ENCODE measurements at regions not wholly inside any gene's neighbourhood (a gene's known extent, or its start where the extent isn't known, plus 50 kb on each side); places are given as distances from the start of the nearest gene placed in this dataset.

DNA sequence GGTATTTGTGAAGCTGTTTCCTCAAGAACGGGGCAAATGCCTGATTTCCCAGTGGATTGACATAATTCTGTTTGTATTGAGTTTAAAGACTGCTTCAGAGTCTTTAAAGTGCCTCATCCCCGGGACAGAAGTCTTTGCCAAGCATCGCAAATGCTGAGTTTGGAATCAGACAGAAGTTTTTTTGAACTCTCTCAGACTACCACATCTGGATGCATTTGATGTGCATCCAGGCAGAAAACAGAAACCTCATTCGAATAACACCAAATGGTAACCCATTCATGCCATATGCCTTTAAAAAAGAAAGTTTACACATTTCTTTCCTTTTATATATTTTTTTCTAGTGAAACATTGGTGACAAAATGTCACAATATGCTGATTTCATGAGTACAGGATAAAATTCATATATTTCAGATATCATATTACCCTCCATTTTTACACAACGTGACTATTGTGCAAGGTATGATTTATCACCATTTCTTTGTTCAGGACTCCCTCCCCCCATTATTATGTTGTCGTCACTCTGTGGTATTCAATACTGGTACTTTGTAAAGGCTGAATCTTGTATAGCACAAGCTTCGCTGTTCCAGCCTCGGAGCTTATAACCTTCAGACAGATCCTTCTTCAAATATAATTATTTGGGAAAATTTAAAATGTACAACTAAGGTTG is 91.1 kb downstream of the ZNF608 start:
- Histone ChIP-seq H3K27ac (ENCODE audit: low read depth in 1 of 2, low read length in 2 of 2) (no peak overlapping the region), H3K4me1 (ENCODE audit: control insufficient read depth in 1 of 2, insufficient read depth in 2 of 2, low read length in 2 of 2) (peaks cover 38 to 40% of the 10 kb centered on the region in 2 donors), H3K9me3 (replicated peaks in 1 of 2; ENCODE audit: control insufficient read depth in 1 of 2, insufficient read depth in 1 of 2, low read length in 2 of 2) (no peaks in the 10 kb centered on the region), H3K9ac (ENCODE audit: insufficient read depth, low read length, poor library complexity, severe bottlenecking) (no peak overlapping the region), H3K36me3 (replicated peaks in 1 of 2; ENCODE audit: control insufficient read depth in 1 of 2, insufficient read depth in 2 of 2, low read length in 2 of 2) (no peaks in the 10 kb centered on the region), H3K4me3 (replicated peaks in 1 of 3; ENCODE audit: low read depth in 2 of 3, low read length in 3 of 3) (no peak overlapping the region), H3K79me2 (ENCODE audit: insufficient read depth, low read length) (no peaks in the 10 kb centered on the region), H3K4me2 (replicated peaks; ENCODE audit: extremely low read depth, low read length, poor library complexity, severe bottlenecking) (no peak overlapping the region), H4K20me1 (ENCODE audit: insufficient read depth, low read length) (peaks cover 8% of the 10 kb centered on the region), H3K27me3 (ENCODE audit: control insufficient read depth in 2 of 2, insufficient read depth in 2 of 2, low read length in 2 of 2) (peaks cover 73 to 78% of the 10 kb centered on the region in 2 donors), H2AFZ (ENCODE audit: insufficient read depth, low read depth, low read length, poor library complexity, severe bottlenecking) (no peak overlapping the region)
- Mint-ChIP-seq H3K4me1 (peaks cover 31% of the 10 kb centered on the region), H3K27ac (no peak overlapping the region), H3K27me3 (ENCODE audit: low read depth in 3 of 3) (peaks cover 13 to 38% (median 14%) of the 10 kb centered on the region in 3 donors), H3K36me3 (peaks cover 0 to 12% of the 10 kb centered on the region in 2 donors), H3K4me3 (no peak overlapping the region), H3K9me3 (peaks cover 0 to 5% (median 0%) of the 10 kb centered on the region in 7 donors)
- no peak for DNase-seq
- intact Hi-C loops (cut with micrococcal nuclease) = no loop called here
- TF ChIP-seq, protein P1, sequence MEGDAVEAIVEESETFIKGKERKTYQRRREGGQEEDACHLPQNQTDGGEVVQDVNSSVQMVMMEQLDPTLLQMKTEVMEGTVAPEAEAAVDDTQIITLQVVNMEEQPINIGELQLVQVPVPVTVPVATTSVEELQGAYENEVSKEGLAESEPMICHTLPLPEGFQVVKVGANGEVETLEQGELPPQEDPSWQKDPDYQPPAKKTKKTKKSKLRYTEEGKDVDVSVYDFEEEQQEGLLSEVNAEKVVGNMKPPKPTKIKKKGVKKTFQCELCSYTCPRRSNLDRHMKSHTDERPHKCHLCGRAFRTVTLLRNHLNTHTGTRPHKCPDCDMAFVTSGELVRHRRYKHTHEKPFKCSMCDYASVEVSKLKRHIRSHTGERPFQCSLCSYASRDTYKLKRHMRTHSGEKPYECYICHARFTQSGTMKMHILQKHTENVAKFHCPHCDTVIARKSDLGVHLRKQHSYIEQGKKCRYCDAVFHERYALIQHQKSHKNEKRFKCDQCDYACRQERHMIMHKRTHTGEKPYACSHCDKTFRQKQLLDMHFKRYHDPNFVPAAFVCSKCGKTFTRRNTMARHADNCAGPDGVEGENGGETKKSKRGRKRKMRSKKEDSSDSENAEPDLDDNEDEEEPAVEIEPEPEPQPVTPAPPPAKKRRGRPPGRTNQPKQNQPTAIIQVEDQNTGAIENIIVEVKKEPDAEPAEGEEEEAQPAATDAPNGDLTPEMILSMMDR (IDR thresholded peaks at IDR 0.05) = no peak
- WGBS (ENCODE audit: insufficient coverage) = 100% methylated on average over 2 of the region's 8 CpGs

DNA sequence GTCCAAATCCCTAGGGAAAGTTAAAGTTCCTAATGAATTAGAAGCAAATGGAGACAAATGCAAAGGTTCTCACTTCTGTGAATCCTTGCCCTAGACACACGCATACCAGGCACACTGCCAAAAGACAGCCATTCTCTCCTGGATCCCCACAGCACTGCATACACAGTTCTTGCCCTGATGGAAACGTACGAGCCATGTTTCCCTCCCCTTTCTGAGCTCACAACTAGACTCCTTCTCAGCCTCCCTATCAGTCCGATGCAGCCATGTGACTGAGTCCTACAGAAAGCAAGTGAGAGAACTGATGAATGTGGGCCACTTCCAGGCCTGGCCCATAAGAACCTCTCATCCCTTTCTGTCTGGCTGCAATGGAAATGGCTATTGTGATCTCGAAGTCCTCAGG is 92.0 kb downstream of the ZNF608 start:
- H3K9ac ChIP-seq (ENCODE audit: insufficient read depth, low read length, poor library complexity, severe bottlenecking) = no peak overlapping the region
- H4K20me1 ChIP-seq (ENCODE audit: insufficient read depth, low read length) = peaks cover 16% of the 10 kb centered on the region
- WGBS (ENCODE audit: insufficient coverage) = 90% methylated on average over 3 of the region's 5 CpGs
- intact Hi-C loops (cut with micrococcal nuclease) = loop anchor here in 1 of 2 donors (5.0 kb wide), 1 partner anchor 203 kb away; no protein-coding TSS in a partner anchor
- no peak overlapping the region for H3K4me3 ChIP-seq (replicated peaks in 1 of 3; ENCODE audit: low read depth in 2 of 3, low read length in 3 of 3)
- H3K9me3 Mint-ChIP-seq = peaks cover 0 to 5% (median 0%) of the 10 kb centered on the region in 7 donors
- TF ChIP-seq, protein P1 (IDR thresholded peaks at IDR 0.05) = no peak
- no peak overlapping the region for H2AFZ ChIP-seq (ENCODE audit: insufficient read depth, low read depth, low read length, poor library complexity, severe bottlenecking)
- peaks cover 41 to 42% of the 10 kb centered on the region in 2 donors for H3K4me1 ChIP-seq (ENCODE audit: control insufficient read depth in 1 of 2, insufficient read depth in 2 of 2, low read length in 2 of 2)
- H3K9me3 ChIP-seq (replicated peaks in 1 of 2; ENCODE audit: control insufficient read depth in 1 of 2, insufficient read depth in 1 of 2, low read length in 2 of 2) = no peaks in the 10 kb centered on the region
- H3K4me3 Mint-ChIP-seq = no peak overlapping the region
- no peak overlapping the region for H3K4me2 ChIP-seq (replicated peaks; ENCODE audit: extremely low read depth, low read length, poor library complexity, severe bottlenecking)
- H3K79me2 ChIP-seq (ENCODE audit: insufficient read depth, low read length) = no peaks in the 10 kb centered on the region
- peaks cover 11 to 43% (median 22%) of the 10 kb centered on the region in 3 donors for H3K27me3 Mint-ChIP-seq (ENCODE audit: low read depth in 3 of 3)
- H3K27ac ChIP-seq (ENCODE audit: low read depth in 1 of 2, low read length in 2 of 2) = no peak overlapping the region
- DNase-seq = no peak
- H3K27ac Mint-ChIP-seq = no peak overlapping the region
- H3K36me3 ChIP-seq (replicated peaks in 1 of 2; ENCODE audit: control insufficient read depth in 1 of 2, insufficient read depth in 2 of 2, low read length in 2 of 2) = no peaks in the 10 kb centered on the region
- peaks cover 34% of the 10 kb centered on the region for H3K4me1 Mint-ChIP-seq
- H3K27me3 ChIP-seq (ENCODE audit: control insufficient read depth in 2 of 2, insufficient read depth in 2 of 2, low read length in 2 of 2) = peaks cover 72 to 74% of the 10 kb centered on the region in 2 donors
- H3K36me3 Mint-ChIP-seq = peaks cover 0 to 12% of the 10 kb centered on the region in 2 donors

Measured in CD14-positive monocyte (primary cell).